ENCODE measurements at regions not wholly inside any gene's neighbourhood (a gene's known extent, or its start where the extent isn't known, plus 50 kb on each side); places are given as distances from the start of the nearest gene placed in this dataset.
"Not testable (repeated sequence)": the region's sequence is repeated elsewhere in the genome, so short reads cannot be mapped to it uniquely, and the experiment has no call there.

- Mint-ChIP-seq H3K4me3 (no peak overlapping the region), H3K27me3 (peaks cover 2% of the 10 kb centered on the region), H3K27ac (no peak overlapping the region), H3K9me3 (no peaks in the 10 kb centered on the region), H3K4me1 (no peaks in the 10 kb centered on the region), H3K36me3 (ENCODE audit: low read depth) (no peaks in the 10 kb centered on the region)
- POLR2A ChIA-PET, result no interaction called here
- no peak for DNase-seq
- CTCF ChIA-PET, result no interaction called here
Observed at GRCh38 chr12:91252341-91252740, 69.7 kb upstream of the DCN start.

GRCh38 chr12:91250273-91250665 is 67.7 kb upstream of the DCN start:
- CTCF ChIA-PET, result no interaction called here
- no peak overlapping the region for H3K4me3 Mint-ChIP-seq

GRCh38 chr12:91249518-91250272 is 67.1 kb upstream of the DCN start:
- Mint-ChIP-seq H3K27me3 (no peaks in the 10 kb centered on the region), H3K4me1 (no peaks in the 10 kb centered on the region), H3K36me3 (ENCODE audit: low read depth) (no peaks in the 10 kb centered on the region), H3K4me3 (no peak overlapping the region), H3K27ac (no peak overlapping the region), H3K9me3 (no peaks in the 10 kb centered on the region)
- CTCF ChIA-PET, result no interaction called here
- POLR2A ChIA-PET, result no interaction called here
- no peak for DNase-seq

More at GRCh38 chr12:91250273-91250665, 67.7 kb upstream of the DCN start:
- Mint-ChIP-seq H3K27ac (no peak overlapping the region), H3K36me3 (ENCODE audit: low read depth) (no peaks in the 10 kb centered on the region), H3K9me3 (no peaks in the 10 kb centered on the region), H3K27me3 (peaks cover 2% of the 10 kb centered on the region), H3K4me1 (no peaks in the 10 kb centered on the region)
- POLR2A ChIA-PET, result no interaction called here
- no peak for DNase-seq

GRCh38 chr12:91249054-91249453 is 66.4 kb upstream of the DCN start:
- H3K27ac Mint-ChIP-seq, result no peak overlapping the region

GRCh38 chr12:91243177-91243576 is 60.6 kb upstream of the DCN start:
- POLR2A ChIA-PET; CTCF ChIA-PET; DNase-seq; H3K27me3 Mint-ChIP-seq; H3K9me3 Mint-ChIP-seq; H3K4me3 Mint-ChIP-seq; H3K27ac Mint-ChIP-seq; H3K36me3 Mint-ChIP-seq (ENCODE audit: low read depth); H3K4me1 Mint-ChIP-seq: not testable (repeated sequence)

More at GRCh38 chr12:91249054-91249453, 66.4 kb upstream of the DCN start:
- H3K9me3 Mint-ChIP-seq, result no peaks in the 10 kb centered on the region
- no peaks in the 10 kb centered on the region for H3K4me1 Mint-ChIP-seq
- CTCF ChIA-PET, result no interaction called here
- H3K36me3 Mint-ChIP-seq (ENCODE audit: low read depth), result no peaks in the 10 kb centered on the region
- no peaks in the 10 kb centered on the region for H3K27me3 Mint-ChIP-seq
- POLR2A ChIA-PET, result no interaction called here
- no peak overlapping the region for H3K4me3 Mint-ChIP-seq
- DNase-seq, result no peak

GRCh38 chr12:91241756-91242155 is 59.1 kb upstream of the DCN start:
- Mint-ChIP-seq H3K36me3 (ENCODE audit: low read depth) (no peaks in the 10 kb centered on the region), H3K4me3 (no peak overlapping the region), H3K4me1 (no peaks in the 10 kb centered on the region), H3K27me3 (no peaks in the 10 kb centered on the region), H3K9me3 (no peaks in the 10 kb centered on the region), H3K27ac (no peak overlapping the region)
- ChIA-PET POLR2A (no interaction called here), CTCF (no interaction called here)
- no peak for DNase-seq

- ChIA-PET POLR2A (no interaction called here), CTCF (no interaction called here)
- Mint-ChIP-seq H3K4me3 (no peak overlapping the region), H3K27me3 (no peaks in the 10 kb centered on the region), H3K27ac (no peak overlapping the region), H3K36me3 (ENCODE audit: low read depth) (no peaks in the 10 kb centered on the region), H3K9me3 (no peaks in the 10 kb centered on the region), H3K4me1 (no peaks in the 10 kb centered on the region)
- no peak for DNase-seq
Observed at GRCh38 chr12:91240386-91241095, 57.9 kb upstream of the DCN start.

GRCh38 chr12:91239481-91239880 is 56.9 kb upstream of the DCN start:
- Mint-ChIP-seq H3K9me3 (no peaks in the 10 kb centered on the region), H3K36me3 (ENCODE audit: low read depth) (no peaks in the 10 kb centered on the region), H3K4me1 (no peaks in the 10 kb centered on the region), H3K4me3 (no peak overlapping the region), H3K27me3 (no peaks in the 10 kb centered on the region), H3K27ac (no peak overlapping the region)
- no peak for DNase-seq
- ChIA-PET CTCF (interaction anchor here (0.7 kb wide), 1 partner anchor 13 kb away, joined by 4 read pairs; no protein-coding TSS in a partner anchor), POLR2A (no interaction called here)

All from activated CD4-positive, alpha-beta T cell treated with anti-CD3 and anti-CD28 coated beads, Interleukin-2, amount 10 ng/mL, durations not matched to agents 7 days and 5 days (primary cell).